ENCODE measurements at regions not wholly inside any gene's neighbourhood (a gene's known extent, or its start where the extent isn't known, plus 50 kb on each side); places are given as distances from the start of the nearest gene placed in this dataset.

DNA sequence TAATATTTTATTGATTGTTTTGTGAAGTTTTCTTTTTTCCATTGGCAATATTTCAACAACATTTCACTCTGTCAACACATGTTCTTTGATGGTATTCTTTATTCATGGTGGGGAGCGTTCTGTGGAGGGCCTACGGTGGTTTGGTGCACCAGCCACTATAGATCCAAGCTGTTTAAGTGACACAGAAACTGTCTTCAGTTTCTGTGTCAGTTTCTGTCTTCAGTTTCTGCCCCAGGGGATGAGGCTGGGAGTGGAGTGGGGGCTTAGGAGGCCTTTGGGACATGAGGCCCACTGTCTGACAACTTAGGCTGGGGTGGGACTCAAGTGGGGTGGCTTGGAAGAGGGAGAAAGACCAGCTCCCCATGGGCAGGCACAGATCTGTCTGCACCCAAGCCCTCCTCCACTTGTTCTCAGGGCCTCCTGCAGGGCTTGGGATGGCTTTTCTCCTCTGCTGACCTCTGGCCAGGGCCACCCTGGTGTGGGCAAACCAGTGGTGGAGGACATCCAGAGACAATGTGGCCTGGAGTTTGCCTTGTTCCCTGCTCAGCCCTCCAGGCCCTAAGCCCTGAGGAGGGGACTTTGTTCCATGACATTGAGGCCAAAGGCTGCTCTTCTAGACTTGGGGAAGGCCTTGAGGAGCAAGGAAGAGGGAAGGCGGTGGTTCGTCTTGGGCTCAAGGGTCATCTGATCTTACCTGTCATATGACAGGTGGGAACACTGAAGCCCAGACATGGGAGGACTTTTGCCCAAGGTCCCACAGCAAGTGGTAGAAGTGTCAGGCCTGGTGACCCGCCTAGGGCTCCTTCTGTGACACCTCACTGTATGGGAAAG is 60.3 kb upstream of the SMAD6 start:
- no peak for DNase-seq
- Histone ChIP-seq H3K27me3 (replicated peaks) (no peaks in the 10 kb centered on the region), H3K27ac (no peak overlapping the region), H3K36me3 (replicated peaks) (no peaks in the 10 kb centered on the region), H3K4me3 (ENCODE audit: low read depth, low read length) (no peak overlapping the region)
- in situ Hi-C loops (cut with HindIII; ENCODE audit: low pct_ligation_motif_present, low sequenced_read_pairs): no loop called here
- TF ChIP-seq, protein P1, sequence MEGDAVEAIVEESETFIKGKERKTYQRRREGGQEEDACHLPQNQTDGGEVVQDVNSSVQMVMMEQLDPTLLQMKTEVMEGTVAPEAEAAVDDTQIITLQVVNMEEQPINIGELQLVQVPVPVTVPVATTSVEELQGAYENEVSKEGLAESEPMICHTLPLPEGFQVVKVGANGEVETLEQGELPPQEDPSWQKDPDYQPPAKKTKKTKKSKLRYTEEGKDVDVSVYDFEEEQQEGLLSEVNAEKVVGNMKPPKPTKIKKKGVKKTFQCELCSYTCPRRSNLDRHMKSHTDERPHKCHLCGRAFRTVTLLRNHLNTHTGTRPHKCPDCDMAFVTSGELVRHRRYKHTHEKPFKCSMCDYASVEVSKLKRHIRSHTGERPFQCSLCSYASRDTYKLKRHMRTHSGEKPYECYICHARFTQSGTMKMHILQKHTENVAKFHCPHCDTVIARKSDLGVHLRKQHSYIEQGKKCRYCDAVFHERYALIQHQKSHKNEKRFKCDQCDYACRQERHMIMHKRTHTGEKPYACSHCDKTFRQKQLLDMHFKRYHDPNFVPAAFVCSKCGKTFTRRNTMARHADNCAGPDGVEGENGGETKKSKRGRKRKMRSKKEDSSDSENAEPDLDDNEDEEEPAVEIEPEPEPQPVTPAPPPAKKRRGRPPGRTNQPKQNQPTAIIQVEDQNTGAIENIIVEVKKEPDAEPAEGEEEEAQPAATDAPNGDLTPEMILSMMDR (IDR thresholded peaks at IDR 0.05; ENCODE audit: low read depth, low read length, missing control alignments): no peak

GRCh38 chr15:66642514-66642913 is 59.5 kb upstream of the SMAD6 start:
- Histone ChIP-seq H3K27ac (no peak overlapping the region), H3K27me3 (replicated peaks) (no peaks in the 10 kb centered on the region), H3K36me3 (replicated peaks) (no peaks in the 10 kb centered on the region), H3K4me3 (ENCODE audit: low read depth, low read length) (no peak overlapping the region)
- in situ Hi-C loops (cut with HindIII; ENCODE audit: low pct_ligation_motif_present, low sequenced_read_pairs): no loop called here
- TF ChIP-seq, protein P1 (IDR thresholded peaks at IDR 0.05; ENCODE audit: low read depth, low read length, missing control alignments): no peak
- DNase-seq: no peak

DNA sequence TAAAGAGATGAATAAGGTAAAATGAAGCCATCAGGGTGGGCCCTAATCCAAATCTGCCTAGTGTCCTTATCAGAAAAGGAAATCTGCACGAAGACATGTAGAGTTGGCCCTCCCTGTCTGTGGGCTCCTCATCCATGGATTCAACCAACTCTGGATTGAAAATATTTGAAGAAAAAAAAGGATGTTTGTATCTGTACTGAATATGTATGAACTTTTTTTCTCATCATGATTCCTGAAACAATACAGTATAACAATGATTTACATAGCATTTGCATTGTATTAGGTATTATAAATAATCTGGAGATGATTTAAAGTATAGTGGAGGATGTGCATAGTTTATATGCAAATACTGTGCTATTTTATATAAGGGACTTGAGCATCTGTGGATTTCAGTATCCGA is 59.0 kb upstream of the SMAD6 start:
- H3K36me3 ChIP-seq (replicated peaks): no peaks in the 10 kb centered on the region
- no peak overlapping the region for H3K4me3 ChIP-seq (ENCODE audit: low read depth, low read length)
- TF ChIP-seq, protein P1 (IDR thresholded peaks at IDR 0.05; ENCODE audit: low read depth, low read length, missing control alignments): no peak
- in situ Hi-C loops (cut with HindIII; ENCODE audit: low pct_ligation_motif_present, low sequenced_read_pairs): no loop called here
- H3K27ac ChIP-seq: no peak overlapping the region
- no peak for DNase-seq
- no peaks in the 10 kb centered on the region for H3K27me3 ChIP-seq (replicated peaks)

GRCh38 chr15:66644000-66644787 is 57.8 kb upstream of the SMAD6 start:
- H3K27ac ChIP-seq: peak overlapping the region; percentile 56
- peak; percentile 20 for DNase-seq
- H3K4me3 ChIP-seq (ENCODE audit: low read depth, low read length): no peak overlapping the region
- no peaks in the 10 kb centered on the region for H3K36me3 ChIP-seq (replicated peaks)
- in situ Hi-C loops (cut with HindIII; ENCODE audit: low pct_ligation_motif_present, low sequenced_read_pairs): no loop called here
- no peaks in the 10 kb centered on the region for H3K27me3 ChIP-seq (replicated peaks)
- TF ChIP-seq, protein P1 (IDR thresholded peaks at IDR 0.05; ENCODE audit: low read depth, low read length, missing control alignments): no peak

DNA sequence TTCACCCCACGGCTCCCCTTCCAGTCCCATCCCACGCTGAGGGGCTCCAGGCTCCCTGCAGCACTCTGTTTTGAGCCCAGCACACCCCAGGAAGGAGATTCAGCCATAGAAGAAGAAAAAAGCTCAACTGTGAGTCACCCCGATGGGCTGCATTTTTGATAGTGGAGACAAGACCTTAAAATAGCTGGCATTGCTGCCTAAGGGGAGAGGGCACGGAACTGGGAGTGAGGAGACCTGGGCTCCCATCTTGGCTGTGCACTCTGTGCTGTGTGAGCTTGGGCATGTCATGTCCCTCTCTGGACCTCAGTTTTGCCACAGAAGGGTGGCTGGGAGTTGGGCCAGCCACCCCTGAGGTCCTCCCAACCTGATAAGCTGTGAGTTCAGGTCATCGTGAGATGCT is 57.2 kb upstream of the SMAD6 start:
- H3K4me3 ChIP-seq (ENCODE audit: low read depth, low read length): no peak overlapping the region
- H3K27ac ChIP-seq: peak overlapping the region; percentile 56
- TF ChIP-seq, protein P1 (IDR thresholded peaks at IDR 0.05; ENCODE audit: low read depth, low read length, missing control alignments): no peak
- H3K36me3 ChIP-seq (replicated peaks): no peaks in the 10 kb centered on the region
- H3K27me3 ChIP-seq (replicated peaks): no peaks in the 10 kb centered on the region
- in situ Hi-C loops (cut with HindIII; ENCODE audit: low pct_ligation_motif_present, low sequenced_read_pairs): no loop called here
- peak; percentile 53 for DNase-seq

Data from brain microvascular endothelial cell (primary cell).